Upper lobe of left lung (tissue), 6 donors: ENCODE measurements at regions not wholly inside any gene's neighbourhood (a gene's known extent, or its start where the extent isn't known, plus 50 kb on each side); places are given as distances from the start of the nearest gene placed in this dataset.
"Not testable (repeated sequence)": the region's sequence is repeated elsewhere in the genome, so short reads cannot be mapped to it uniquely, and the experiment has no call there.

Experiments
- ATAC-seq, 2 donors: fragments of 200-7000 bp; cut with Tn5 transposase; one replicate each; pipeline ENCODE4 v1.9.1; 2022; ENCODE audit warnings: mild to moderate bottlenecking in 2 of 2, moderate library complexity in 2 of 2; ENCODE audit not compliant: low FRiP score in 2 of 2
- DNase-seq, 2 donors: peaks; one replicate each; pipeline ENCODE4 v3.0.0-alpha.2; 2019 to 2020
- H3K27ac ChIP-seq, 4 donors: fragments of 200-600 bp; sonication (generic); one replicate each; pipeline ENCODE4 v1.5.1; 2016 to 2019
- H3K27me3 ChIP-seq, 4 donors: fragments of 200-600 bp; sonication (generic); one replicate each; pipeline ENCODE4 v1.5.1; 2017 to 2019
- H3K36me3 ChIP-seq, 4 donors: fragments of 200-600 bp; sonication (generic); one replicate each; pipeline ENCODE4 v1.5.1; 2016 to 2019
- H3K4me1 ChIP-seq, 4 donors: fragments of 200-600 bp; sonication (generic); one replicate each; pipeline ENCODE4 v1.5.1; 2018 to 2019
- H3K4me3 ChIP-seq, 4 donors: fragments of 200-600 bp; sonication (generic); one replicate each; pipeline ENCODE4 v1.5.1; 2017 to 2019; ENCODE audit warnings: mild to moderate bottlenecking in 2 of 4, moderate library complexity in 1 of 4
- H3K9me3 ChIP-seq, 4 donors: fragments of 200-600 bp; sonication (generic); one replicate each; pipeline ENCODE4 v1.5.1; 2018 to 2019
- EP300 ChIP-seq, 4 donors: sonication (generic); formaldehyde crosslinking; IDR thresholded peaks; one replicate each; pipeline ENCODE4 v1.5.1; 2017; ENCODE audit warnings: antibody characterized with exemption in 4 of 4, control low read depth in 2 of 4
- POLR2A ChIP-seq, 4 donors: fragments of 450-650 bp; IDR thresholded peaks; one replicate each; pipeline ENCODE4 v1.5.1; 2016 to 2017; ENCODE audit warnings: antibody characterized with exemption in 4 of 4, mild to moderate bottlenecking in 2 of 4
- POLR2AphosphoS5 ChIP-seq, 2 donors: sonication (generic); formaldehyde crosslinking; IDR thresholded peaks; one replicate each; pipeline ENCODE4 v1.5.1; 2017; ENCODE audit warnings: antibody characterized with exemption in 2 of 2
- WGBS, 2 donors: methylation state at CpG; one replicate each; pipeline ENCODE4 v1.1.5; 2017 to 2018; 5-methylcytosine and 5-hydroxymethylcytosine counted together
- TF ChIP-seq, protein P1 (sequence below), 6 experiments: fragments of 450-650 bp in 4 of 6; fragments of 200-600 bp in 2 of 6; sonication (generic) in 2 of 6; IDR thresholded peaks; one replicate each; pipeline ENCODE4 v1.5.1; 2016 to 2019; ENCODE audit warnings: antibody characterized with exemption in 6 of 6
- donor health status: DM: no; HTN: no; CAD: no; lungs with moderate emphysema.
- donor health status: DM: no; HTN: yes; CAD: no; lungs with severe emphysema.

DNA sequence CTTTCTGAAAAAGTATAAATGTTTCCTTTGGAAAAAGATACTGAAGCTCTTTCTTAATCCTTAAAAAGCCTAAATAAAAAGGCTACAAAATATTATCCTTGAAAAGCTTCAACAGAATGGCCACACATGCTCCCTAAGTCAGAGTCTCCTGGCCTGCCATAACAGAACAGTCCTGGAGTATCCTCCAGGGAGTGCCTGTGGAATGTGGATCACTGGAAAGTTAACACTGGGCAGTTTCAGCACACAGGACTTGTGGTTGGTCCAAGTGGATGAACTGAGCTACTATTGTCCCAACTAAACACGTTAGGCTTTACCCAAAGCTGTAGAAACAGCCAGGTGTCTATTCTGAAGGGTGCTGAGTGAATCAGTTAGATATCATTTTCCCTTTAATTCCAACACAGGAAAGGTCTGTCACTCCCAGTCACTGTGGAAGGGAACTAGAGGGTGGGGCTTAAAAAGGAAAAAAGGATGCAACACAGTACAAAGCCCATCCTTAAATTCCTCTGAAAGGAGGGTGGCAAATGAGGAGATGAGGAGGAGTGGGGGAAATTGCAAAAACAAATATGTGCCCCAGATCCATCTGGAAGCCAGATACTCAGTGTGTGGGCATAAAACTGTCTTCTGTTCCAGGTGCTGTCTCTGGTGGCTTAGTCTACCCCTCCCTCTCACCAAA is 196.3 kb upstream of the SPAG17 start:
- ATAC-seq (no peak), DNase-seq (no peak)
- no peak overlapping the region for H3K4me3 ChIP-seq
- no peak overlapping the region for H3K27ac ChIP-seq
- peaks cover 0 to 8% (median 0%) of the 10 kb centered on the region in 4 donors for H3K9me3 ChIP-seq
- 58 to 67% methylated on average over 1 of the region's 1 CpG for WGBS, 2 donors
- TF ChIP-seq, protein P1, sequence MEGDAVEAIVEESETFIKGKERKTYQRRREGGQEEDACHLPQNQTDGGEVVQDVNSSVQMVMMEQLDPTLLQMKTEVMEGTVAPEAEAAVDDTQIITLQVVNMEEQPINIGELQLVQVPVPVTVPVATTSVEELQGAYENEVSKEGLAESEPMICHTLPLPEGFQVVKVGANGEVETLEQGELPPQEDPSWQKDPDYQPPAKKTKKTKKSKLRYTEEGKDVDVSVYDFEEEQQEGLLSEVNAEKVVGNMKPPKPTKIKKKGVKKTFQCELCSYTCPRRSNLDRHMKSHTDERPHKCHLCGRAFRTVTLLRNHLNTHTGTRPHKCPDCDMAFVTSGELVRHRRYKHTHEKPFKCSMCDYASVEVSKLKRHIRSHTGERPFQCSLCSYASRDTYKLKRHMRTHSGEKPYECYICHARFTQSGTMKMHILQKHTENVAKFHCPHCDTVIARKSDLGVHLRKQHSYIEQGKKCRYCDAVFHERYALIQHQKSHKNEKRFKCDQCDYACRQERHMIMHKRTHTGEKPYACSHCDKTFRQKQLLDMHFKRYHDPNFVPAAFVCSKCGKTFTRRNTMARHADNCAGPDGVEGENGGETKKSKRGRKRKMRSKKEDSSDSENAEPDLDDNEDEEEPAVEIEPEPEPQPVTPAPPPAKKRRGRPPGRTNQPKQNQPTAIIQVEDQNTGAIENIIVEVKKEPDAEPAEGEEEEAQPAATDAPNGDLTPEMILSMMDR (IDR thresholded peaks at IDR 0.05), result no peak
- TF ChIP-seq EP300 (IDR thresholded peaks at IDR 0.05) (no peak), POLR2A (IDR thresholded peaks at IDR 0.05) (no peak)
- no peaks in the 10 kb centered on the region for H3K27me3 ChIP-seq
- no peaks in the 10 kb centered on the region for H3K4me1 ChIP-seq
- H3K36me3 ChIP-seq, result no peaks in the 10 kb centered on the region

DNA sequence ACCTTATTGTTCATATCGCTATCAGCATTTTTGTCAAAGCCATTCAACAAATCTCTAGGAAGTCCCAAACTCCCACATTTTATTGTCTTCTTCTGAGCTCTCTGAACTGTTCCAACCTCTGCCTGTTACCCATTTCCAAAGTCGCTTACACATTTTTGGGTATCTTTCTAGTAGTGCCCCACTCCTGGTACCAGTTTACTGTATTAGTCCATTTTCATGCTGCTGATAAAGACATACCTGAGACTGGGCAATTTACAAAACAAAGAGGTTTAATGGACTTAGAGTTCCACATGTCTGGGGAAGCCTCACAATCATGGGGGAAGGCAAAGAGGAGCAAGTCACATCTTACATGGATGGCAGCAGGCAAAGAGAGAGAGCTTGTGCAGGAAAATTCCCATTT is 192.2 kb upstream of the SPAG17 start:
- not testable (repeated sequence) for DNase-seq, H3K4me1 ChIP-seq, H3K27me3 ChIP-seq, ATAC-seq, H3K4me3 ChIP-seq, H3K36me3 ChIP-seq, H3K27ac ChIP-seq
- peaks cover 0 to 20% (median 2%) of the 10 kb centered on the region in 4 donors for H3K9me3 ChIP-seq
- 88 to 95% methylated on average over 2 of the region's 2 CpGs for WGBS, 2 donors

DNA sequence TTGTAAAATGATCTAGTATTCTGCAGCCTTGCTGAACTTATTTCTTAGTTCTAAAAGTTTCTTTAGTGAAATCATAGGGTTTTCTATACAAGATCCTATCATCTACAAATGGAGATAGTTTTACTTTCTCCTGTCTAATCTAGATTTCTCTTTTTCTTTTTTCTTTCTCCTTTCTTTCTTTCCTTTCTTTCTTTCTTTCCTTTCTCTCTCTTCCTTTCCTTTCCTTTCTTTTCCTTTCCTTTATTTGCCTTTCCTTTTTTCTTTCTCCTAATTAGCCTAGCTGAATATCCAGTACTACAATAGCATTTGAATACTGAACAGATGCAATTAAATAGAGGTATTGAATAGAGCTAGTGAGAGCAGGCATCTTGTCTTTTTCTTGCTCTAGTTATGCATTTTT is 186.6 kb upstream of the SPAG17 start:
- Histone ChIP-seq H3K27me3 (no peaks in the 10 kb centered on the region), H3K27ac (no peak overlapping the region), H3K4me1 (no peaks in the 10 kb centered on the region), H3K4me3 (no peak overlapping the region), H3K9me3 (peaks cover 3 to 29% (median 12%) of the 10 kb centered on the region in 4 donors), H3K36me3 (no peaks in the 10 kb centered on the region)
- ATAC-seq (no peak), DNase-seq (no peak)
- no peak for TF ChIP-seq POLR2AphosphoS5 (IDR thresholded peaks at IDR 0.05)
- TF ChIP-seq EP300 (IDR thresholded peaks at IDR 0.05), result no peak
- TF ChIP-seq POLR2A (IDR thresholded peaks at IDR 0.05), result no peak
- TF ChIP-seq, protein P1 (IDR thresholded peaks at IDR 0.05), result no peak

DNA sequence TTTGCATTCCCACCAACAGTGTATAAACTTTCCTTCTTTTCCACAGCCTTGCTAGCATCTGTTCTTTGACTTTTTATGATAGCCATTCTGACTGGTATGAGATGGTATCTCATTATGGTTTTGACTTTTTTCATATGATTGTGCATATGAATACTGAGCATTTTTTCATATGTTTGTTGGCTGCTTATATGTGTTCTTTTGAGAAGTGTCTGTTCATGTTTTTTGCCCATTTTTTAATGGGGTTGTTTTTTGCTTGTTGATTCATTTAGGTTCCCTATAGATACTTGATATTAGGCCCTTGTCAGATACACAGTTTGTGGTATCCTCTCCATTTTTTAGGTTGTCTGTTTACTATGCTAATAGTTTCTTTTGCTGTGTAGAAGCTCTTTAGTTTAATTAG is 185.8 kb upstream of the SPAG17 start:
- H3K4me3 ChIP-seq, result no peak overlapping the region
- TF ChIP-seq EP300 (IDR thresholded peaks at IDR 0.05) (no peak), POLR2A (IDR thresholded peaks at IDR 0.05) (no peak), POLR2AphosphoS5 (IDR thresholded peaks at IDR 0.05) (no peak)
- TF ChIP-seq, protein P1 (IDR thresholded peaks at IDR 0.05), result no peak
- no peaks in the 10 kb centered on the region for H3K27me3 ChIP-seq
- H3K27ac ChIP-seq, result no peak overlapping the region
- H3K9me3 ChIP-seq, result peaks cover 3 to 32% (median 12%) of the 10 kb centered on the region in 4 donors
- H3K36me3 ChIP-seq, result no peaks in the 10 kb centered on the region
- no peaks in the 10 kb centered on the region for H3K4me1 ChIP-seq
- ATAC-seq (no peak), DNase-seq (no peak)

DNA sequence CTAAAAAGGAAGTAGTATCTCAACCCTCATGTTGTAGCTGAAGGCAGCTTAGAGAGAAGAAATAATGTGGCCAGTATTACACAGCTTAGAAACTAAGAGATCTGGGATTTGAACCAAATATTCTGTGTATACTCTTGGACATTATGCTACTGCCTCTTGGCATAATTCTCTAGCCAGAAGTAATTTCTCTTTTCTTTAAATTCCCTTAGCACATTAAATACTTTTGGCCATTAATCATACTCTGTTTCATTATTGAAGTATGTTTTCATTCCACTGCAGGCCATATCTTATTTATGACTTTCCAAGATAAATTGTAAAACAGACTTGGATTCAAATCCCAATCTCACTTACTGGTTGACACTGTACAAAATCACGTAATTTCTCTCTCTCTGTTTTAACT is 181.3 kb upstream of the SPAG17 start:
- ATAC-seq (no peak), DNase-seq (no peak)
- Histone ChIP-seq H3K27me3 (no peaks in the 10 kb centered on the region), H3K4me3 (no peak overlapping the region), H3K4me1 (no peaks in the 10 kb centered on the region), H3K9me3 (peaks cover 0 to 47% (median 14%) of the 10 kb centered on the region in 4 donors), H3K27ac (no peak overlapping the region), H3K36me3 (no peaks in the 10 kb centered on the region)
- 0% methylated on average over 1 of the region's 1 CpG for WGBS, 2 donors
- TF ChIP-seq, protein P1 (IDR thresholded peaks at IDR 0.05), result no peak
- TF ChIP-seq POLR2AphosphoS5 (IDR thresholded peaks at IDR 0.05) (no peak), EP300 (IDR thresholded peaks at IDR 0.05) (no peak), POLR2A (IDR thresholded peaks at IDR 0.05) (no peak)
